Gastrocnemius medialis (tissue), 4 donors: ENCODE measurements at regions not wholly inside any gene's neighbourhood (a gene's known extent, or its start where the extent isn't known, plus 50 kb on each side); places are given as distances from the start of the nearest gene placed in this dataset.

ENCODE experiments used
- ATAC-seq, 2 donors: fragments of 150-250 bp; one replicate each; pipeline ENCODE4 v1.9.1; 2016
- DNase-seq, 2 donors: peaks; one replicate each; pipeline ENCODE4 v3.0.0-alpha.2; 2019
- H3K27ac ChIP-seq, 4 donors: fragments of 200-600 bp; sonication (generic); 1 replicate in 1 of 4; 2 replicates in 3 of 4; pipeline ENCODE4 v1.5.1; 2016 to 2018; ENCODE audit warnings: mild to moderate bottlenecking in 2 of 4, moderate library complexity in 1 of 4
- H3K27me3 ChIP-seq, 3 donors: fragments of 200-600 bp; sonication (generic) in 2 of 3; 1 replicate in 1 of 3; 2 replicates in 2 of 3; pipeline versions ENCODE4 v1.5.1 to v1.6.0; 2016 to 2019; ENCODE audit warnings: mild to moderate bottlenecking in 1 of 3, moderate library complexity in 1 of 3
- H3K36me3 ChIP-seq, 2 donors: fragments of 200-600 bp; sonication (generic) in 1 of 2; one replicate each; pipeline ENCODE4 v1.5.1; 2017 to 2018
- H3K4me1 ChIP-seq, 2 donors: fragments of 200-600 bp; sonication (generic) in 1 of 2; one replicate each; pipeline ENCODE4 v1.5.1; 2016 to 2017; ENCODE audit warnings: mild to moderate bottlenecking in 2 of 2
- H3K4me3 ChIP-seq, 4 donors: fragments of 200-600 bp; sonication (generic) in 3 of 4; 1 replicate in 1 of 4; 2 replicates in 3 of 4; pipeline ENCODE4 v1.5.1; 2016 to 2019; ENCODE audit warnings: mild to moderate bottlenecking in 2 of 4
- H3K9me3 ChIP-seq, 3 donors: fragments of 200-600 bp; sonication (generic) in 2 of 3; 1 replicate in 1 of 3; 2 replicates in 2 of 3; pipeline ENCODE4 v1.5.1; 2016 to 2019
- CTCF ChIP-seq, 5 experiments: fragments of 450-650 bp in 3 of 5; fragments of 200-600 bp in 2 of 5; sonication (generic) in 2 of 5; IDR thresholded peaks in 4 of 5; conservative IDR thresholded peaks in 1 of 5; 1 replicate in 4 of 5; 2 replicates in 1 of 5; pipeline ENCODE4 v1.5.1; 2016 to 2019; ENCODE audit warnings: antibody characterized with exemption in 5 of 5, mild to moderate bottlenecking in 3 of 5, moderate library complexity in 3 of 5
- POLR2A ChIP-seq, 2 donors: fragments of 450-650 bp; IDR thresholded peaks; one replicate each; pipeline ENCODE4 v1.6.1; 2017; ENCODE audit warnings: antibody characterized with exemption in 2 of 2, mild to moderate bottlenecking in 2 of 2, moderate library complexity in 2 of 2
- in situ Hi-C, 4 donors: fragments of 200-750 bp; cut with MboI; loops; one replicate each; pipeline versions ENCODE4 v1.15.0 to v1.8.0; 2017; ENCODE audit warnings: low sequenced_read_pairs in 4 of 4
- intact Hi-C: fragments of 100-400 bp; cut with DNase I; formaldehyde crosslinking; loops from one replicate; pipeline ENCODE4 v1.15.1; 2023; ENCODE audit warnings: low total_unique reads

- no peaks in the 10 kb centered on the region for H3K27me3 ChIP-seq
- H3K9me3 ChIP-seq = no peaks in the 10 kb centered on the region
- H3K4me1 ChIP-seq = peaks cover 22 to 41% of the 10 kb centered on the region in 2 donors
- TF ChIP-seq CTCF (IDR thresholded peaks at IDR 0.05 in 4 of 5, conservative IDR thresholded peaks at IDR 0.05 in 1 of 5) (no peak), POLR2A (IDR thresholded peaks at IDR 0.05) (no peak)
- intact Hi-C loops = loop anchor here (1.0 to 5.0 kb wide), 3 partner anchors 49 to 177 kb away; no protein-coding TSS in a partner anchor
- ATAC-seq (no peak), DNase-seq (no peak)
- in situ Hi-C loops = no loop called here
- H3K27ac ChIP-seq = peak overlapping the region in 3 of 4 donors; percentile 51 to 73 (median 67)
- no peak overlapping the region for H3K4me3 ChIP-seq
- H3K36me3 ChIP-seq = no peaks in the 10 kb centered on the region
Measured at GRCh38 chr6:170226647-170227046, 64.2 kb downstream of the DLL1 start.

- DNase-seq = peak; percentile 46 to 66
- TF ChIP-seq POLR2A (IDR thresholded peaks at IDR 0.05) = no peak
- TF ChIP-seq CTCF (IDR thresholded peaks at IDR 0.05 in 4 of 5, conservative IDR thresholded peaks at IDR 0.05 in 1 of 5) = peak in 1 of 5 experiments; percentile 12
Measured at GRCh38 chr6:170225852-170226417, 64.9 kb downstream of the DLL1 start.

GRCh38 chr6:170224694-170225660 is 65.9 kb downstream of the DLL1 start:
- no peaks in the 10 kb centered on the region for H3K9me3 ChIP-seq
- in situ Hi-C loops (no loop called here), intact Hi-C loops (loop anchor here (5.0 kb wide), 2 partner anchors 48 to 98 kb away; no protein-coding TSS in a partner anchor)
- H3K4me3 ChIP-seq = no peak overlapping the region
- H3K4me1 ChIP-seq = peaks cover 13 to 31% of the 10 kb centered on the region in 2 donors
- ATAC-seq (peak in 1 of 2 donors; percentile 47), DNase-seq (peak; percentile 34 to 67)
- no peaks in the 10 kb centered on the region for H3K36me3 ChIP-seq
- TF ChIP-seq CTCF (IDR thresholded peaks at IDR 0.05 in 4 of 5, conservative IDR thresholded peaks at IDR 0.05 in 1 of 5) (no peak), POLR2A (IDR thresholded peaks at IDR 0.05) (no peak)
- H3K27me3 ChIP-seq = no peaks in the 10 kb centered on the region
- H3K27ac ChIP-seq = peak overlapping the region in 3 of 4 donors; percentile 51 to 73 (median 67)

More at GRCh38 chr6:170225852-170226417, 64.9 kb downstream of the DLL1 start:
- peak overlapping the region in 3 of 4 donors; percentile 51 to 73 (median 67) for H3K27ac ChIP-seq
- H3K27me3 ChIP-seq = no peaks in the 10 kb centered on the region
- peaks cover 22 to 40% of the 10 kb centered on the region in 2 donors for H3K4me1 ChIP-seq
- H3K4me3 ChIP-seq = no peak overlapping the region
- in situ Hi-C loops = no loop called here
- no peaks in the 10 kb centered on the region for H3K9me3 ChIP-seq
- intact Hi-C loops = loop anchor here (1.0 to 5.0 kb wide), 3 partner anchors 49 to 177 kb away; no protein-coding TSS in a partner anchor
- no peaks in the 10 kb centered on the region for H3K36me3 ChIP-seq
- ATAC-seq = peak; percentile 61 to 67

GRCh38 chr6:170223718-170224693 is 66.9 kb downstream of the DLL1 start:
- in situ Hi-C loops (no loop called here), intact Hi-C loops (no loop called here)
- no peaks in the 10 kb centered on the region for H3K9me3 ChIP-seq
- no peak for DNase-seq
- H3K27ac ChIP-seq = no peak overlapping the region
- H3K4me3 ChIP-seq = no peak overlapping the region
- peaks cover 9 to 21% of the 10 kb centered on the region in 2 donors for H3K4me1 ChIP-seq
- H3K27me3 ChIP-seq = no peaks in the 10 kb centered on the region
- TF ChIP-seq POLR2A (IDR thresholded peaks at IDR 0.05) = no peak
- TF ChIP-seq CTCF (IDR thresholded peaks at IDR 0.05 in 4 of 5, conservative IDR thresholded peaks at IDR 0.05 in 1 of 5) = no peak
- no peaks in the 10 kb centered on the region for H3K36me3 ChIP-seq
- ATAC-seq = no peak
